Transverse colon (tissue), 3 donors: ENCODE measurements at regions not wholly inside any gene's neighbourhood (a gene's known extent, or its start where the extent isn't known, plus 50 kb on each side); places are given as distances from the start of the nearest gene placed in this dataset.

Source experiments
- CTCF ChIP-seq, 5 experiments: fragments of 200-600 bp in 3 of 5; fragments of 450-650 bp in 2 of 5; sonication (generic) in 3 of 5; IDR thresholded peaks; 1 replicate in 2 of 5; 2 replicates in 3 of 5; pipeline ENCODE4 v1.5.1; 2016 to 2017; ENCODE audit warnings: antibody characterized with exemption in 5 of 5, inconsistent platforms in 3 of 5, mild to moderate bottlenecking in 2 of 5, moderate library complexity in 1 of 5
- EP300 ChIP-seq: sonication (generic); formaldehyde crosslinking; IDR thresholded peaks from one replicate; pipeline ENCODE4 v1.6.1; 2017; ENCODE audit warnings: antibody characterized with exemption, low read depth
- POLR2A ChIP-seq: fragments of 450-650 bp; IDR thresholded peaks from one replicate; pipeline ENCODE4 v1.6.1; 2016; ENCODE audit warnings: antibody characterized with exemption, mild to moderate bottlenecking, moderate library complexity

DNA sequence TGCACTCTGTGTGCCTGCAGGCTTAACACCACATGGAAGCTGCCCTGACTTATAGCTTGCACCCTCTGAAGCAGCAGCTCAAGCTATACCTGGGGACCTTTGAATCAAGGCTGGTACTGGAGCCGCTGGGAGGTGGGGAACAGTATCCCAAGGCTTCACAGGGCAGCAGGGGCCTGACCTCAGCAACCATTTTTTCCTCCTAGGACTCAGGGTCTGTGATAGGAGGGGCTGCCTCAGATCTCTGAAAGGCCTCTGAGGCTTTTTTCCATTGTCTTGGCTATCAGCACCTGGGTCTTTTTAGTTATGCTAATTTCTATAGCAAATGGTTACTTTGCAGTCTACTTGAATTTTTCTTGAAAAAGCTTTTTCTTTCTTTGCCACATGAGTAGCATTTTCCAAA, 80.2 kb upstream of the OPRM1 start:
- TF ChIP-seq POLR2A (no peak), CTCF (IDR thresholded peaks at IDR 0.05) (no peak), EP300 (no peak)
